Stimulated activated CD8-positive, alpha-beta memory T cell treated with anti-CD3 and anti-CD28 coated beads, Interleukin-12 subunit alpha, Interleukin-12 subunit beta, amount 100 ng/mL, for 4 hours (primary cell): ENCODE measurements at regions not wholly inside any gene's neighbourhood (a gene's known extent, or its start where the extent isn't known, plus 50 kb on each side); places are given as distances from the start of the nearest gene placed in this dataset.
"Not testable (repeated sequence)": the region's sequence is repeated elsewhere in the genome, so short reads cannot be mapped to it uniquely, and the experiment has no call there.

Experiments used
- DNase-seq: peaks from one replicate; pipeline ENCODE4 v3.0.0-alpha.2; 2020; ENCODE audit warnings: low read depth

DNA sequence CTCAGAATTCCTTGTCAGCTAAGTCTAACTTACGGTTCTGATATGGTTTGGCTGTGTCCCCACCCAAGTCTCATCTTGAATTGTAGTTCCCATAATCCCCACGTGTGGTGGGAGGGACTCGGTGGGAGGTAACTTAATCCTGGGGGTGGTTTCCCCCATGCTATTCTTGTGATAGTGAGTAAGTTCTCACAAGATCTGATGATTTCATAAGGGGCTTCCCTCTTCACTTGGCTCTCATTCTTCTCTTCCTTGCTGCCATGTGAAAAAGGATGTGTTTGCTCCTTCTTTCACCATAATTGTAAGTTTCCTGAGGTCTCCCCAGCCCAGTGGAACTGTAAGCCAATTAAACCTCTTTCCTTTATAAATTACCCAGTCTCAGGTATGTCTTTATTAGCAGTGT is 163.0 kb downstream of the PMAIP1 start:
- not testable (repeated sequence) for DNase-seq

DNA sequence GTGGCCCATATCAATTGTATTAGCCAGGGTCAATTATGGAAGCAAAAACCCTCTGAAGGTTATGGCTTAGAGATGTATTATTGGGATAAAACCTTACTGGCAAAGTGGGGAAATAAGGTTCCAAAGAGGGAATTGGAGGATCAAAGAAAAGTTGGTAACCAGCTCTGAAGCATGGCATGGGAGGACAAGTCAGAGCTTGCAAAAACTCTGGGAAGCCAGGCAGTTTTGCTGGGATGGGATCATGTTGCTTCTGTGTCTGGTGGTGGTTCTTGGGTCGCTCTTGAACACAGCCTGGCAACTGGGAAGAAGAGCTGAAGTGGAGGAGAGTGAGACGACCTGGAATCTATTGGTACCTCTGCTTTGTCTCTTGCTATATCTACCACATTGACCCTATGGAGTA is 162.6 kb downstream of the PMAIP1 start:
- no peak for DNase-seq

DNA sequence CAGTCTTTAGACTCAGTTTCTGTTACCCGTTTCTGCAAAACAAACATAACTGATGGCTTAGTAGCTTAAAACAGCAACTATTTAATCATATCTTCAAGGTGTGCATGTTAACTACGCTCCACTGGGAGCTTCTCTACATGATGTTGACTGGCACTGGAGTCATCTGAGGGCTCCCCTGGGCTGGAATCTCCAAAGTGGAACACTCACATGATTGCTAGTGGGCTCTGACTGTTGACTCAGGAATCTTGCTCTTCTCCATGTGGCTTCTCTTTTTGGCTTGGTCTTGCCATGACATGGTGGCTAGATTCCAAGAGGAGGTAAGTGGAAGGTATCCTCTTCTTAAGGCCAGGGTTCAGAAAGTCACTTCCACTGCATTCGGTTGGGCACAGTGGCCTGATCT is 160.8 kb downstream of the PMAIP1 start:
- DNase-seq = no peak

DNA sequence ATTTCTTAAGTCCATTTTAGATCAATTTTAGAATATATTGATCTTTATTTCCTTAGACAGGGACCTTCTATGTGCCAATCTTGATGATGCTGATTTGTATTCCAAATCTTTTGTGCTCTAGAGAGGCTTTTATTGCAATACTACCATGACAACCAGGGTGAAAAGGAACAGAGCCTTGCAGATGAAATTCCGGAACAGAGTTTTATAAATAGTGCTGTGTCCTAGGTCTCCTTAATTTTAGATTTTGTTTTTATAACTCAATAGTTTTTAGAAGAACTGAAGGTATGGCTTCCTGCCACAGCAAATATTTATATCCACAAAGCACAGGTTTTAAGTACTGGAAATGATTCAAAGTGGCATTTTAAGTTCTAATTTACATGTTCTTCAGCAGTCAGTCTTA is 160.2 kb downstream of the PMAIP1 start:
- no peak for DNase-seq

DNA sequence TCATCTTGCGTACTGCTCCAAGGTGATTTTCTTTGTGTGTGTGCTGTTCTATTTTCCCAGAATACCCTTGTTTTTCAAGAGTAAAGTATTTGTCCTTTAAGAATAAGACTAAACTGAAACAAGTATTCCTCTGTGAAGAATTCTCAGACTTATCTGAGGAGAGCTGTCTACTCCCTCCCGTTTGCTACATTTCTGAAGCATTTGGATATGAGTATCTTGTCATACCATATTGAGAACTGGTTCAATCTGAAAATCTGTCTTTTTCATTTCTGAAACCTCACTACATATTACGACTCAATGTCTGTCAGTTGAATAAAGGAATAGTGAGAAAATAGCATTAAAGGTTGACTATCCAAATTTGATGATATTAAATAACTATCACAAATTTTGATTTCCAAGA is 159.4 kb downstream of the PMAIP1 start:
- DNase-seq = no peak

DNA sequence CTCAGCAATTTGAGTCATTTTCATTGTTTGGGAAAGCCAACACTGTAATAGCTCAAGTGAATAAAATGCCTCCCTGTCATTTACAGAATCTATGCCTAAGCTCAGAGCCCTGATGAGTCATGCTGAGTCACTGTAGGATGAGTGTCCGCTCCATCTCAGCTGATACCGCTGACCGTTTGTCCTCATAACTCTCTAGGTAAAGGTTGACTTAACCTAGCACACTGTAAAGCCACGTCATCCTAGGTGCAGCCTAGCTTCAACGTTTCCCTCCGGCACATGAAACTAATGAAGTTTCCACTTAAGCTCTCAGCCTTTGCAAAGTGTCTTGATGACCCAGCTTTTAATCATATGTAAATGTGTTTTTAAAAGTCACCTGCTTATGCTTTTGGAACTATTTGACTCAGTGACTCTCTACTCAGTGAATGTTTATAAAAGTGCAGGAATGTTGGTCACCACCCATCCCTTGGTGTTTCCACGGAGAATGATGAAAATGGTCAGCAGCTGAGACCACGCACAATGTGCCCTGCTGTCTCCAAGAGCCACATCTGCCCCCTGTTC is 154.0 kb downstream of the PMAIP1 start:
- no peak for DNase-seq

DNA sequence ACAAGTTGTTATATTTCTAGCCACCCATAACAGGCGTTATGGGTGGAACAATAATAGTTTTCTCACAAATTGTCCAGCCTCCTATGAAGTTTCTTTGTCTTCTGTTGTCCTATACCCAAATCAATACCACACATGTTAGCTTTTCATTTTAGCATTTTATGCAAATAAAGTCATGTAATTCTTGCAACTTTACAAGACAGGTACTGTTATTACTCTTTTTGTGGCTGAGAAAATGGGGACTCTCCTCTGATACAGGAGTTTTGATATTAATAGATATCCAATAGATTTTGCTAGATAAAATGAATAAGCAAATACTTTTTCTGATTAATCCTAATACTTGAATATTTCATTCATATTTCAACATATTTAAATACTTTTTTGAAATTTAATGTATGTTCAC is 151.0 kb downstream of the PMAIP1 start:
- no peak for DNase-seq

DNA sequence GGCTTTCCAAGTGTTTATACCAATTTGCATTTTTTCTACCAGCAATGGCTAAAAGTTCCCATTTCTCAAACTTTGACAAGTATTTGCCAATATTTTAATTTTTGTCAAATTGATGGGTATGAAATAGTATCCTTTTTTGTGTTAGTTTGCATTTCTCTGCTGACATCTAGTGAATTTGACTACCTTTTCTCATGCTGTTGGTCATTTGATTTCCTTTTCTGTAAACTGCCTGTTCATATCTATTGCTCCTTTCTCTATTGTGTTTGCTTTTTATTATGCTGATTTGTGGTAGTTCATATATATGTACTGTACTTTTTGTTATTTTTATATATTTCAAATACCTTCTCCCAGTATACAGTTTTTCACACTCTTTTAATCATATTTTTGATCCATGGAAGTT is 149.4 kb downstream of the PMAIP1 start:
- no peak for DNase-seq

DNA sequence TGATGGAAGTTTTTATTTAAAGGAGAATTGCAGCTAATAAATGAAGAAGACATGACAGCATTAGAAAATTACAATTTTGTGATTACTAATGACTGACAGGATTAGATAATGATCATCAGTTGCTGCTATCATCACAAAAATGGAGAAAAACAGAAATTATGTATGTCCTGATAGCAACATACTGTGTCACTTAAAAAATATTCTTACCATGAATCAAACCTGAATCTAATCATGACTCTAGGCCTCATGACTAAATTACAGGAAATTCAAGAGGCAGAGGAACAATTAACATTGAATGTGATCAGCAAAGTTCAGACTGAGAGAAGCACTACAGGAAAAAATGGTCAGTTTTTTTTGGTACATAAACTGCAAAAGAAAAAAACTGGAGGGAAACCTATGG is 147.8 kb downstream of the PMAIP1 start:
- no peak for DNase-seq

DNA sequence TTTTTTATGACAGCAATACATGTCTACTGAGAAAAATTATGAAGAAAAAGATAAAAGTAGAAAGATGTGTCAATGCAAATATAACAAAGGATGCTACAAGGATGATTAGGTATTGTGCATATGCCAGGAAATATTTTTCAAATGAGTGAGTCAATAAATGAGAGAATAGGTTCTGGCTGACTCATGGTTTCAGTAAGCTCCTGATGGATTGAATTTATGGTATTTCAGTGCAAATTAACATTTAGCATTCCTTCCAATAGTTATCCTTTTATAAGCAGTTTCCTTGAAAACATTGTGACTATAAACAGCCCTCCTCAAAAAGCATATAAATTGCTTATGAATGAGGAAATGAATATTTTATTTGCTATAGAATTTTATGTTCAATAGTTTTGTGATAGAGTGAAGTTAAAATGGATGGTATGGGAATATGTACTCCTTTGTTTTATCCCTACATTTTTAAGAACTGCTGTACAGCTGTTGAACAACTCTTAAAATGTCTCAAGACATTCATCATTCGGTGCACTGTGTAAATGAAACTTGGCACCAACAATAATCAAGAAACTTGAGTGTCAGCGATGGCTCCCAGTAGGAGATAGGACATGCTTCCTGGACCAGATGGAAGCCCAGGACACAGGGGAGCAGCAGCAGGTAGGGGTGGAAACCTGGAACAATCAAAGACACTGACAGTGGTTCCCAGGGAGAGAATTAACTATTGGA is 144.7 kb downstream of the PMAIP1 start:
- no peak for DNase-seq

DNA sequence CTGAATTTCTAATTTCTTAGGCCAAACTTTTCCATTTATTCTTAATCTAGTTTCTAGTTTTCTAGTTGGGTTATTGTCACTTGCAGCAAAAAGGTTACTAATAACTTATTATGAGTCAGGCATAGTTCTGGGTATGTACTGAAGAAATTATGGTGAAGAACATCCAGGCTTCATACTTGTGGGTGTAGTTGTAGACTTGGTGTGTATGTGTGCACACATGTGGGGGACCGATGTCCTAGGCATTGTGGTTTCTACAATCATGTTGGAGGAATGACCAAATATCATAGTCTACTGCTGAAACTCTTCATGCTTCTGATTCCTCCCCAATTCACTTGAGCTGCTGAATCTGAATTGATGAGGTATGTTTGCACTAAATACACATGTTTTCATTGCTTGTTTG is 141.2 kb downstream of the PMAIP1 start:
- DNase-seq = no peak

DNA sequence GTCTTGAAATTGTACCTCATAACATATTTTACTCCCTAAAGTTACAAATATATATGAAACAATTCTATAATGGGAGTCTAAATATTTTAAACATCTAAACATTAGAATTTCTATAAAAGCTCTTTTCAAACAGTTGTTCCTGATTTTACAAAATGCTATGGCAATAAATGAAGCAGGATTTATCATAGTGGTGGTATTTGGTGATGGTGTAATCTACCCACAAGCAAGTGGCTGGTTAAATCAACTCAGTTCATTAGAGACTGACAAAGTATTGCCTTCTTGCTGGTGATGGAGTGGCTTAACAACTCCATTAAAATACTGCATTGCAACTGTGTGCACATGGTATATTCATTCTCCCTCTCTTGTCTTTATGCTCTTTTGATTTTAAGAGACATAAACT is 138.9 kb downstream of the PMAIP1 start:
- no peak for DNase-seq

DNA sequence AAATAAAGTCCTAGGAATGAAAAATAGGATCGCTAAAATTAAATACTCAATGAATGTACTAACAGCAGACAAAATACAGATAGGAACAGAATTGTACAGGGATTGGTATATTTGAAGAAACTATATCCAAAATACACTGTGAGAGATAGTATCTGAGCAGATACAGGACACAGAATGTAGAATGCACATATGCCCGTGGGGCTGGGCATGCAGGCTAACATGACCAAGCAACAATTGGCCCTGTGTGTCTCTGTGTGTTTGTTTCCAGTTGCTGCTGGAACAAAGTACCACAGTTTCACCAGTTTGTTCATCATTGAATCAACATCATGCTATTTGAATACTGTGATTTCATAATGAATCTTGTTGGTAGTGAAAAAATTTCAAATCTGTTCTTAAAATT is 127.6 kb downstream of the PMAIP1 start:
- DNase-seq = no peak

DNA sequence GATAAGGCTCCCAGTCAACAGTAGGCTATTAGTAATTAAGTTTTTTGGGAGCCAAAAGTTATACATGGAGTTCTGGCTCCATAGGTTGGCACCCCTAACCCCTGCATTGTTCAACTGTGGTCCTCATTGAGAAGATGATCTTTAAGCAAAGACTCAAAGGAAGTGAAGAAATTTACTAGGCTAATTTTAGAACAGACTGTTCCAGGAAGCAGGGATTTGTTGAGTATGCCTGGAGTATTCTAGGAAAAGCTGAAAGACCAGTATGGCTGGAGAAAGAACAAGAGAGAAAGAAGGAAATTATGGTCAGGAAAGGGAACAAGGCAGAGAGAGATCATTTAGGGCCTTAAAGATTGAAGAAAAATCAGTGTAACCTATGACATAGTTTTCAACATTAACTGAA is 125.1 kb downstream of the PMAIP1 start:
- no peak for DNase-seq

DNA sequence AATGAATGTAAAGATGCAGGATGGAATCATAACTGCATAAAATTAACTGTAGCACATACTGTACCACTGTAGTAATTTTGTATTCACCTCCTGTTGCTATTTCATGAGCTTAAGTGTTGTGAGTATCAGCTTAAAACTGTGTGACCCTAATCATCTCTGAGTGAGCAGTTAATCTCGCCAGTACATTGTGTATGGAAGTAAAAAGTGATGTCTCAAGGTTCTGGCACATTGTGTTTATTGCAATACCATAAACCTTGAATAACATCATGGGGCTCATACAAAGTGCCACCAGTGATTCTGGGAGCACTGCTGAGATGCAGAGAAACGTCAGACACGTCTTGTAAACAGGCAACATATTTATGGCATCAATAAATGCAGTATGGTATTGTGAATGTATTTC is 124.5 kb downstream of the PMAIP1 start:
- no peak for DNase-seq

DNA sequence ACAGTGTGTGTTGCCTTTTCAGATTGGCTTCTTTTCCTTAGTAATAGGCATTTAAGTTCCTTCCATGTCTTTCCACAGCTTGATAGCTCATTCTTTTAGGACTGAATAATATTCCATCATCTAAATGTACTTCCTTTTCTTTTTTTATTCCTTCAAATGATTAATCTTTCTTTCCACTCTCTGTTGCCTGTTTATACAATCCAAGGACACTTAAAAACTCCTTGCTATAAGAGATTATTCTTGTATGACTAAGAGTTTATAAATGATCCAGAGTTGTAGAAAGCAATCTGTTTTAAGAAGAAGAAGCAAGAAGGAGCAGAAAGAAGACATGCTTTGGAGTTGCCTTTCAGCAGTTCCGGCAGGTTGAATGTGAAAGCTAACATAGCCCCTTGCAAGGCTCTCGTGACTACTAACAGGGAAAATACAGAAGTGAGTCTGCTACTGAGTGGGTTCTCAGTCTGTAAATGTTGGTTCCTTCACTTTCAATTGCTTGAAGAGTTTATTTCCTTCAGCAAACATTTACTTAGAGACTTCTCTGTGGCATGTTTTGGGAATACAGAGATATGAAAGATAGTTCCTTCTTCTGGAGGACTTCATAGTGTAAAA is 123.0 kb downstream of the PMAIP1 start:
- DNase-seq = no peak

DNA sequence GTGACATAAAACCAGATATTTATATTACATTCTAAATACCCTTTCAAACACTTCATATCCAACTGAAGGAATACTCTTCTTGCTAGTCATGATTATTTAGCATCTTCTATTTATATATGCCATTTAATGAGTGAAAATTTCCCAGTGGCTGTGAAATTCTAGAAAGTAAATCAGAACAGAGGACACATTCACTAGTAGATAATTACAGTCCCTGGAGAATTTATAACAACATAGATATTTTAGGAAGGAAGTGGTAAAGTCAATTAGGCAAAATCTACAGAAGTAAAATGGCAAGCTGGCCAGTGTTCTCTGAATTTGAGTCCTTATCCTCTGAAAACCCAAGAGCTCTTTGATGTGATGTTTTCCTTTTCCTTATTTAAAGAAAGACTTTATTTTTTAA is 121.8 kb downstream of the PMAIP1 start:
- DNase-seq = no peak

DNA sequence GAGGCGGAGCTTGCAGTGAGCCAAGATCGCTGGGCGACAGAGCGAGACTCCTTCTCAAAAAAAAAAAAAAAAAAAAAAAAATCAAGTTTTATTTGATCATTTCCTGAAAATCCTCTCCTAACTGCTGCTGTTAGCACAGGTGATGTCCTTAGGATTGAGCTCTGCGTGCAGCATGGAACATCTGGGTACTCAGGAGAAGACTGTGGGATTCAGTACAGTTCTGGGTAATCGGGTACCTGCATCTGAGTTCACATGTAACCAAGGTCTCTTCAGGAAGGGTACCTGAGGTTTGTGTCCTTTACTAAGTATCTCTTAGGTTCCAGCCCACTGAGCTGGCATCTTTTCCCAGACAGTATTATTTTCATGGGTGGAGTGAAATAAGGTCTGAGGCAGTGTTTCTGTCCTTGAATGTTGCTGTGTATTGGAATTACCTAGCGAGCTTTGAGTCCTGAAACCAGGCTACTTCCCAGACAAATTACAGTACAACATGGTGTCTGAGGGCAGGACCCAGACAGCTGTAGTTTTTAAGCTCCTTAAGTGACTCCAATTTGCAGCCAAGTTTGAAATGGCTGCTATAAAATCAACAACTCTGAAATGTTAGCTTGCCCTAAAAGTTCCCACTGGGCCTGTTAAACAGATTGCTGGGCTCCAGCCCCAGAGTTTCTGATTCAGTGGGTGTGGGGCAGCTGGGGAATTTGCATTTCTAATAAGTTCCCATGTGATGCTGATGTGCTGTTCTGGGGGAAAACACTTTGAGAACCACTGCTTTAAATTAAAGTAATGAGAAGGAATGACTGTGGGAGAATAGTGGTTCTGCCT is 120.5 kb downstream of the PMAIP1 start:
- DNase-seq = no peak

DNA sequence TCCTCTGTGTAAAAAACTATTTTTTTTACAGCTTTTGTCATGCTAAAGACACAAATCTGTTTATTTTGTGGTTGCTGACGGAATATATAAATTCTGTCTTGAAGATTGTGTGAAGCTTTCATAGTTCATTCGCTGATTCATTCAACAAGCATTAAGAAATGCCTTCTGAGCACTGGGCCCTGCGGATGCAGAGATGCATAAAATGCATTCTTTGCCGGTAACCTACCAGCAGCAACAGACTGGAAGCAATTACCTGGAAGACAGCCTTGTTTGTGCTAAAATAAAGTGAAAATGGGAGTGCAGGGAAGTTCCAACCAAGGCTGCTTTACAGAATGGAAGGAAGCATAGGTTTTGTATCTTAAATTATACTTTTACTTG is 119.7 kb downstream of the PMAIP1 start:
- DNase-seq = no peak

DNA sequence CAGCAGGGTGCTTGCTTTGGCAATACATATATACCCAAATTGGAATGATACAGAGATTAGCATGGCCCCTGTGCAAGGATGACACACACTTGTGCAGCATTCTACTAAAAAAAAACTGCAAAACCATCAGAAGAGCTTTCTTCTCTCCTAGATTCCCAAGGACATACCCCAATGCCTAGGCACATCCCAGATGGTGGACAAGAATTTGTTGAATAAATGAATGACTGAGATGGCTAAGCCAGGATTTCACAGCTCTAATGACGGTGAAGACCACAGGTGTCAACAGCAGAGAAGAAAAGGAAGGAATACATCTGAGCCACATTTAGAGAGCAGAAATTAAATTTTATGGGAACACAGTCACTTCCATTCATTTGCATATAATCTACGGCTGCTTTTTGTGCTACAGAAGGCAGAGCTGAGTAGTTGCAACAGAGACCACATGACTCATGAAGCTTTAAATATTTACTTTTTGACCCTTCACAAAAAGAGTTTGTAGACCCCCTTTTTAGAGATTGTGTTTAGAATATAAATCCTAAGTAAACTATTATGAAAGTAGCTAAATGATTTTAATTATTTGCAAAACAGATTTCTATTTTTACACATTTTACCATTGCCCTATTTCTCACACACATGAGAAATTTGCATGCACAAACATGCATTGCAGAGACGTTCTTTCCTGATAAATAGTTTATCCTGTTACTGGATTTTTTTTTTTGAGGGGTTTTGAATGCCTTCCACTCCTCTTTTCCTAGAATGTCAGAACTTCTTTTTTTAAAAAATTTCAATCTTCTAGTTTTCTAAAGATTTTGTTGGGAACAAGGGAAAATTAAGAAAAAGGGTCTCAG is 119.0 kb downstream of the PMAIP1 start:
- no peak for DNase-seq

DNA sequence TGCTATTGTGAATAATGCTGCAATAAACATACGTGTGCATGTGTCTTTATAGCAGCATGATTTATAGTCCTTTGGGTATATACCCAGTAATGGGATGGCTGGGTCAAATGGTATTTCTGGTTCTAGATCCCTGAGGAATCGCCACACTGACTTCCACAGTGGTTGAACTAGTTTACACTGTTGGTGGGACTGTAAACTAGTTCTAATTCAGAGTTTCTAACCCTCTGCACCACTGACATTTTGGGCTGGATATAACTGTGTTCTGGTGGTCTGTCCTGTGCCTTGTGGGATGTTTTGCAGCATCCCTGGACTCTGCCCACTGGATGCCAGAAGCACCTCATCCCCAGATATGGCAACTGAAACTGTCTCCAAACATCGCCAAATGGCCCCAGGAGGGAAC is 118.3 kb downstream of the PMAIP1 start:
- not testable (repeated sequence) for DNase-seq

DNA sequence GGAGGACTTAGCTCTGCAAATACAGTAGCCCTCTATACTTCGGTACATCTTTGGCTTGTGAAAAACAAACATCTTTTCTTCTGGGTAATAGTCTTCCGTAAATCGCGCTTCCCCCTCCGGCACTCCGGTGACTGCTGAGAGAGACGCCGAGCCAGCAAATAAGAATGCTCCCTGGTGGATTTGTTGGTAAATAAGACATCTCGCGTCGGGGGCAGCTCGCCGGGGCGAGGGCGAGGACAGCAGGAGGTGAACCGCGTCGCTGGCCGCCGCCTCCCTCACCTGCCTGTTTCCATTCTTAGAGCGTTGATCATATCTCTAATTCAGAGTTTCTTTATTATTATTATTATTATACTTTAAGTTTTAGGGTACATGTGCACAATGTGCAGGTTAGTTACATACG is 117.6 kb downstream of the PMAIP1 start:
- no peak for DNase-seq
